ENCODE measurements at regions not wholly inside any gene's neighbourhood (a gene's known extent, or its start where the extent isn't known, plus 50 kb on each side); places are given as distances from the start of the nearest gene placed in this dataset.

- no peak overlapping the region for H3K4me3 ChIP-seq (ENCODE audit: control insufficient read depth, low read depth, low read length)
- no peak for TF ChIP-seq CTCF (IDR thresholded peaks at IDR 0.05; ENCODE audit: control insufficient read depth, insufficient read depth, low read depth, low read length, missing control alignments)
- no peak for DNase-seq (ENCODE audit: low read depth)
Observed at GRCh38 chr11:43222215-43222614, 89.6 kb upstream of the API5 start.

GRCh38 chr11:43223026-43223425 is 88.8 kb upstream of the API5 start:
- TF ChIP-seq CTCF (IDR thresholded peaks at IDR 0.05; ENCODE audit: control insufficient read depth, insufficient read depth, low read depth, low read length, missing control alignments): no peak
- no peak for DNase-seq (ENCODE audit: low read depth)

GRCh38 chr11:43234881-43235280 is 76.9 kb upstream of the API5 start:
- DNase-seq (ENCODE audit: low read depth): no peak
- TF ChIP-seq CTCF (IDR thresholded peaks at IDR 0.05; ENCODE audit: control insufficient read depth, insufficient read depth, low read depth, low read length, missing control alignments): no peak

More at GRCh38 chr11:43223026-43223425, 88.8 kb upstream of the API5 start:
- no peak overlapping the region for H3K4me3 ChIP-seq (ENCODE audit: control insufficient read depth, low read depth, low read length)

GRCh38 chr11:43238341-43238740 is 73.5 kb upstream of the API5 start:
- no peak for TF ChIP-seq CTCF (IDR thresholded peaks at IDR 0.05; ENCODE audit: control insufficient read depth, insufficient read depth, low read depth, low read length, missing control alignments)
- DNase-seq (ENCODE audit: low read depth): no peak
- no peak overlapping the region for H3K4me3 ChIP-seq (ENCODE audit: control insufficient read depth, low read depth, low read length)

More at GRCh38 chr11:43234881-43235280, 76.9 kb upstream of the API5 start:
- H3K4me3 ChIP-seq (ENCODE audit: control insufficient read depth, low read depth, low read length): no peak overlapping the region

- no peak for TF ChIP-seq CTCF (IDR thresholded peaks at IDR 0.05; ENCODE audit: control insufficient read depth, insufficient read depth, low read depth, low read length, missing control alignments)
- H3K4me3 ChIP-seq (ENCODE audit: control insufficient read depth, low read depth, low read length): no peak overlapping the region
- no peak for DNase-seq (ENCODE audit: low read depth)
Observed at GRCh38 chr11:43239791-43240190, 72.0 kb upstream of the API5 start.

- no peak for TF ChIP-seq CTCF (IDR thresholded peaks at IDR 0.05; ENCODE audit: control insufficient read depth, insufficient read depth, low read depth, low read length, missing control alignments)
- DNase-seq (ENCODE audit: low read depth): no peak
- H3K4me3 ChIP-seq (ENCODE audit: control insufficient read depth, low read depth, low read length): no peak overlapping the region
Observed at GRCh38 chr11:43242401-43242800, 69.4 kb upstream of the API5 start.

- DNase-seq (ENCODE audit: low read depth): no peak
- no peak for TF ChIP-seq CTCF (IDR thresholded peaks at IDR 0.05; ENCODE audit: control insufficient read depth, insufficient read depth, low read depth, low read length, missing control alignments)
- H3K4me3 ChIP-seq (ENCODE audit: control insufficient read depth, low read depth, low read length): no peak overlapping the region
Observed at GRCh38 chr11:43243927-43244326, 67.9 kb upstream of the API5 start.

All from AG09309 (cell line).